DND-41 (cell line): ENCODE measurements at regions not wholly inside any gene's neighbourhood (a gene's known extent, or its start where the extent isn't known, plus 50 kb on each side); places are given as distances from the start of the nearest gene placed in this dataset.

Experiments
- ATAC-seq: fragments of 200-7000 bp; cut with Tn5 transposase; 3 replicates; pipeline ENCODE4 v1.9.1; 2021; ENCODE audit warnings: low read depth; ENCODE audit not compliant: insufficient read depth
- DNase-seq: peaks from one replicate; pipeline ENCODE4 v3.0.0-alpha.2; 2020
- H2AFZ ChIP-seq: 2 replicates; pipeline ENCODE4 v1.6.0; 2012; ENCODE audit warnings: low read depth, low read length
- H3K27ac ChIP-seq: 2 replicates; pipeline ENCODE4 v1.5.1; 2012; ENCODE audit warnings: low read length, inconsistent platforms
- H3K27me3 ChIP-seq: fragments of 200-600 bp; sonication (generic); 2 replicates; pipeline ENCODE4 v1.6.0; 2012; ENCODE audit warnings: low read length, mild to moderate bottlenecking, inconsistent platforms; ENCODE audit not compliant: insufficient read depth, poor library complexity
- H3K36me3 ChIP-seq: 2 replicates; pipeline ENCODE4 v1.5.1; 2012; ENCODE audit warnings: low read length, inconsistent platforms; ENCODE audit not compliant: insufficient read depth
- H3K4me1 ChIP-seq: 2 replicates; pipeline ENCODE4 v1.5.1; 2012; ENCODE audit warnings: mild to moderate bottlenecking, low read length; ENCODE audit not compliant: insufficient read depth
- H3K4me2 ChIP-seq: 2 replicates; pipeline ENCODE4 v1.6.0; 2012; ENCODE audit warnings: mild to moderate bottlenecking, moderate library complexity, low read length, inconsistent platforms; ENCODE audit not compliant: insufficient read depth
- H3K4me3 ChIP-seq, 2 experiments: fragments of 200-600 bp in 1 of 2; shearing (Covaris generic) in 1 of 2; 2 replicates each; pipeline ENCODE4 v1.5.1; 2012 to 2016; ENCODE audit warnings: inconsistent platforms in 2 of 2, low read length in 2 of 2, mild to moderate bottlenecking in 2 of 2, low read depth in 1 of 2, moderate library complexity in 1 of 2
- H3K79me2 ChIP-seq: 2 replicates; pipeline ENCODE4 v1.6.0; 2012; ENCODE audit warnings: low read length, inconsistent platforms; ENCODE audit not compliant: insufficient read depth
- H3K9ac ChIP-seq: 2 replicates; pipeline ENCODE4 v1.6.0; 2012; ENCODE audit warnings: low read depth, mild to moderate bottlenecking, inconsistent platforms, low read length, moderate library complexity
- H3K9me3 ChIP-seq: 2 replicates; pipeline ENCODE4 v1.5.1; 2012; ENCODE audit warnings: low read length, moderate library complexity, mild to moderate bottlenecking, inconsistent platforms; ENCODE audit not compliant: insufficient read depth, severe bottlenecking
- H4K20me1 ChIP-seq: 2 replicates; pipeline ENCODE4 v1.6.0; 2012; ENCODE audit warnings: low read length; ENCODE audit not compliant: insufficient read depth
- CTCF ChIP-seq: IDR thresholded peaks from 2 replicates; pipeline ENCODE4 v1.5.1; 2012; ENCODE audit warnings: borderline replicate concordance, low read length, moderate library complexity, mild to moderate bottlenecking; ENCODE audit not compliant: poor library complexity, severe bottlenecking; ENCODE audit errors: extremely low read depth
- EZH2 ChIP-seq: IDR thresholded peaks from 3 replicates; pipeline ENCODE4 v1.6.1; 2012; ENCODE audit warnings: borderline replicate concordance, low read depth, mild to moderate bottlenecking, moderate library complexity, low read length, inconsistent platforms; ENCODE audit not compliant: severe bottlenecking

DNA sequence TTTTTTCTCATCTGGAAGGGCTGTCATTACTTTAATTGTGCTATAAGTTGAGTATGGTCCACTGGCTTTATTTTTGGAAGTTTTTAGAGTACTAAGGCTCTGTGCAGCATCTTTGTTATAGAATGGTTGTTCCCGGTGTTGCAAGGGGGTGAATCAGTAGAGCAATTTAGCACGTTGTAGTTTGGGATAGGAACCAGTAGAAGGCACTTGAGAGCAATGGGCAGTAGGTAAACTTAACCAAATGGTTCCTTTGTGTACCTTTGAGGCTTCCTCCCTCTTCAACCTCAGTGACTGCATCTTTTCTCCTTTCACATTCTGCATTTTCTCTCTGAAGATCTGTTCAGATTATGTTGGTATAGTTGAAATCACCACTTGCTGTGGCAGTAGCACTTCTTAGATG, 238.2 kb upstream of the SYT4 start:
- Histone ChIP-seq H3K9ac (no peak overlapping the region), H3K4me1 (no peaks in the 10 kb centered on the region), H3K79me2 (no peaks in the 10 kb centered on the region), H3K4me3 (no peak overlapping the region), H3K27me3 (no peaks in the 10 kb centered on the region), H3K27ac (no peak overlapping the region), H2AFZ (no peak overlapping the region), H4K20me1 (no peaks in the 10 kb centered on the region), H3K4me2 (no peak overlapping the region), H3K36me3 (no peaks in the 10 kb centered on the region), H3K9me3 (peaks cover 11% of the 10 kb centered on the region)
- DNase-seq: no peak
- TF ChIP-seq CTCF (no peak), EZH2 (no peak)
- ATAC-seq: no peak

DNA sequence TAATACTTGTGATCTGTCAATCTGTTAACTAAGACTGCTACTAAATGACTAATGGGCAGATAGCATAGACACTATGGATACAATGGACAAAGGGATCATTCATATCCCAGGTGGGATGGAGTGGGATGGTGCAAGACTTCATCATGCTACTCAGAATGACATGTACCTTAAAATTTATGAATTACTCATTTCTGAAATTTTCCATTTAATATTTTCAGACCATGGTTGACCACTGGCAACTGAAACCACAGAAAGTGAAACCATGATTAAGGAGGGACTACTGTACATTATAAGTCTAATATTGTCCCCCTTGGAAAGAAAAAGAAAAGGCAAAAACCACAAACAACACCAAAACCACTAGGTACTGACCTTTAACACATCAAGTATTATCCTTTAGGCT, 247.0 kb upstream of the SYT4 start:
- no peak overlapping the region for H2AFZ ChIP-seq
- TF ChIP-seq CTCF (no peak), EZH2 (no peak)
- ATAC-seq (no peak), DNase-seq (no peak)
- H3K4me1 ChIP-seq: no peaks in the 10 kb centered on the region
- no peaks in the 10 kb centered on the region for H3K36me3 ChIP-seq
- no peak overlapping the region for H3K9ac ChIP-seq
- no peak overlapping the region for H3K4me3 ChIP-seq
- H3K27me3 ChIP-seq: no peaks in the 10 kb centered on the region
- no peak overlapping the region for H3K4me2 ChIP-seq
- no peak overlapping the region for H3K27ac ChIP-seq
- H3K9me3 ChIP-seq: no peaks in the 10 kb centered on the region
- no peaks in the 10 kb centered on the region for H3K79me2 ChIP-seq
- H4K20me1 ChIP-seq: no peaks in the 10 kb centered on the region

- H3K4me1 ChIP-seq: no peaks in the 10 kb centered on the region
- H3K79me2 ChIP-seq: no peaks in the 10 kb centered on the region
- DNase-seq: no peak
- H3K36me3 ChIP-seq: no peaks in the 10 kb centered on the region
- no peaks in the 10 kb centered on the region for H3K27me3 ChIP-seq
- TF ChIP-seq EZH2 (no peak), CTCF (no peak)
- H3K9me3 ChIP-seq: no peaks in the 10 kb centered on the region
- no peak overlapping the region for H2AFZ ChIP-seq
- H3K4me3 ChIP-seq: no peak overlapping the region
- H3K9ac ChIP-seq: no peak overlapping the region
- no peak overlapping the region for H3K4me2 ChIP-seq
- H4K20me1 ChIP-seq: no peaks in the 10 kb centered on the region
- H3K27ac ChIP-seq: no peak overlapping the region
- ATAC-seq: no peak
Observed at GRCh38 chr18:43525169-43525568, 247.9 kb upstream of the SYT4 start.
